ENCODE measurements at regions not wholly inside any gene's neighbourhood (a gene's known extent, or its start where the extent isn't known, plus 50 kb on each side); places are given as distances from the start of the nearest gene placed in this dataset.
"Not testable (repeated sequence)": the region's sequence is repeated elsewhere in the genome, so short reads cannot be mapped to it uniquely, and the experiment has no call there.

GRCh38 chr12:118534003-118534402 lies 157.6 kb downstream of the SUDS3 start:
- DNase-seq (ENCODE audit: low spot score in 2 of 2), result no peak
- no peak for FAIRE-seq

GRCh38 chr12:118536306-118536906 lies 160.1 kb downstream of the SUDS3 start:
- DNase-seq (ENCODE audit: low spot score in 2 of 2), result no peak
- FAIRE-seq, result no peak

- DNase-seq (ENCODE audit: low spot score in 2 of 2) (peak in 1 of 2 donors; percentile 43), FAIRE-seq (no peak)
Observed at GRCh38 chr12:118537481-118537917, 161.1 kb downstream of the SUDS3 start.

- DNase-seq (ENCODE audit: low spot score in 2 of 2) (no peak), FAIRE-seq (no peak)
Observed at GRCh38 chr12:118541071-118541470, 164.7 kb downstream of the SUDS3 start.

- DNase-seq (ENCODE audit: low spot score in 2 of 2), result no peak
- no peak for FAIRE-seq
Observed at GRCh38 chr12:118541934-118542333, 165.6 kb downstream of the SUDS3 start.

- DNase-seq (ENCODE audit: low spot score in 2 of 2) (no peak), FAIRE-seq (no peak)
Observed at GRCh38 chr12:118543651-118544050, 167.3 kb downstream of the SUDS3 start.

- DNase-seq (ENCODE audit: low spot score in 2 of 2) (no peak), FAIRE-seq (no peak)
Observed at GRCh38 chr12:118544569-118544968, 168.2 kb downstream of the SUDS3 start.

GRCh38 chr12:118547606-118548005 lies 171.3 kb downstream of the SUDS3 start:
- DNase-seq (ENCODE audit: low spot score in 2 of 2); FAIRE-seq: not testable (repeated sequence)

- FAIRE-seq, result no peak
- no peak for DNase-seq (ENCODE audit: low spot score in 2 of 2)
Observed at GRCh38 chr12:118548887-118549509, 172.6 kb downstream of the SUDS3 start.

- no peak for FAIRE-seq
- DNase-seq (ENCODE audit: low spot score in 2 of 2), result no peak
Observed at GRCh38 chr12:118549510-118549980, 173.2 kb downstream of the SUDS3 start.

GRCh38 chr12:118553856-118554504 lies 177.6 kb downstream of the SUDS3 start:
- FAIRE-seq (no peak), DNase-seq (ENCODE audit: low spot score in 2 of 2) (no peak)

- FAIRE-seq, result no peak
- no peak for DNase-seq (ENCODE audit: low spot score in 2 of 2)
Observed at GRCh38 chr12:118558941-118559340, 182.6 kb downstream of the SUDS3 start.

- DNase-seq (ENCODE audit: low spot score in 2 of 2) (no peak), FAIRE-seq (no peak)
Observed at GRCh38 chr12:118560733-118561132, 184.4 kb downstream of the SUDS3 start.

- DNase-seq (ENCODE audit: low spot score in 2 of 2) (no peak), FAIRE-seq (no peak)
Observed at GRCh38 chr12:118571730-118572129, 195.4 kb downstream of the SUDS3 start.

- no peak for FAIRE-seq
Observed at GRCh38 chr12:118574288-118574687, 197.9 kb downstream of the SUDS3 start.

GRCh38 chr12:118575730-118576129 lies 199.4 kb downstream of the SUDS3 start:
- FAIRE-seq, result no peak
- DNase-seq (ENCODE audit: low spot score in 2 of 2), result no peak

More at GRCh38 chr12:118574288-118574687, 197.9 kb downstream of the SUDS3 start:
- no peak for DNase-seq (ENCODE audit: low spot score in 2 of 2)

GRCh38 chr12:118581371-118581770 lies 205.0 kb downstream of the SUDS3 start:
- FAIRE-seq, result no peak
- DNase-seq (ENCODE audit: low spot score in 2 of 2), result peak in 1 of 2 donors; percentile 16

GRCh38 chr12:118582863-118583262 lies 206.5 kb downstream of the SUDS3 start:
- FAIRE-seq, result no peak
- DNase-seq (ENCODE audit: low spot score in 2 of 2), result no peak

GRCh38 chr12:118586433-118586832 lies 210.1 kb downstream of the SUDS3 start:
- no peak for DNase-seq (ENCODE audit: low spot score in 2 of 2)

GRCh38 chr12:118589162-118589561 lies 212.8 kb downstream of the SUDS3 start:
- DNase-seq (ENCODE audit: low spot score in 2 of 2), result no peak
- FAIRE-seq, result no peak

More at GRCh38 chr12:118586433-118586832, 210.1 kb downstream of the SUDS3 start:
- no peak for FAIRE-seq

GRCh38 chr12:118590406-118591150 lies 214.2 kb downstream of the SUDS3 start:
- FAIRE-seq, result no peak
- DNase-seq (ENCODE audit: low spot score in 2 of 2), result no peak
